ENCODE measurements at regions not wholly inside any gene's neighbourhood (a gene's known extent, or its start where the extent isn't known, plus 50 kb on each side); places are given as distances from the start of the nearest gene placed in this dataset.
"Not testable (repeated sequence)": the region's sequence is repeated elsewhere in the genome, so short reads cannot be mapped to it uniquely, and the experiment has no call there.

GRCh38 chr4:142897518-142897917 is 51.4 kb upstream of the INPP4B start:
- not testable (repeated sequence) for DNase-seq (ENCODE audit: low read depth); H3K4me3 ChIP-seq (ENCODE audit: low read depth, low read length)

GRCh38 chr4:142900622-142901021 is 54.5 kb upstream of the INPP4B start:
- no peak overlapping the region for H3K4me3 ChIP-seq (ENCODE audit: low read depth, low read length)
- no peak for DNase-seq (ENCODE audit: low read depth)
- no peak for TF ChIP-seq CTCF (conservative IDR thresholded peaks at IDR 0.05; ENCODE audit: low read depth, low read length)

GRCh38 chr4:142901166-142901662 is 55.1 kb upstream of the INPP4B start:
- no peak overlapping the region for H3K4me3 ChIP-seq (ENCODE audit: low read depth, low read length)
- no peak for TF ChIP-seq CTCF (conservative IDR thresholded peaks at IDR 0.05; ENCODE audit: low read depth, low read length)
- DNase-seq (ENCODE audit: low read depth) = no peak

- H3K4me3 ChIP-seq (ENCODE audit: low read depth, low read length); DNase-seq (ENCODE audit: low read depth): not testable (repeated sequence)
These were observed 57.5 kb upstream of the INPP4B start for GRCh38 chr4:142903617-142904016.

- no peak overlapping the region for H3K4me3 ChIP-seq (ENCODE audit: low read depth, low read length)
- DNase-seq (ENCODE audit: low read depth) = no peak
- TF ChIP-seq CTCF (conservative IDR thresholded peaks at IDR 0.05; ENCODE audit: low read depth, low read length) = no peak
These were observed 63.8 kb upstream of the INPP4B start for GRCh38 chr4:142909908-142910307.

GRCh38 chr4:142913034-142913433 is 66.9 kb upstream of the INPP4B start:
- TF ChIP-seq CTCF (conservative IDR thresholded peaks at IDR 0.05; ENCODE audit: low read depth, low read length) = no peak
- no peak overlapping the region for H3K4me3 ChIP-seq (ENCODE audit: low read depth, low read length)
- DNase-seq (ENCODE audit: low read depth) = no peak

GRCh38 chr4:142913461-142914030 is 67.4 kb upstream of the INPP4B start:
- DNase-seq (ENCODE audit: low read depth) = no peak
- no peak for TF ChIP-seq CTCF (conservative IDR thresholded peaks at IDR 0.05; ENCODE audit: low read depth, low read length)
- no peak overlapping the region for H3K4me3 ChIP-seq (ENCODE audit: low read depth, low read length)

GRCh38 chr4:142917678-142918077 is 71.6 kb upstream of the INPP4B start:
- DNase-seq (ENCODE audit: low read depth) = no peak
- no peak for TF ChIP-seq CTCF (conservative IDR thresholded peaks at IDR 0.05; ENCODE audit: low read depth, low read length)

More at GRCh38 chr4:142917678-142918077, 71.6 kb upstream of the INPP4B start:
- no peak overlapping the region for H3K4me3 ChIP-seq (ENCODE audit: low read depth, low read length)
